ENCODE measurements at regions not wholly inside any gene's neighbourhood (a gene's known extent, or its start where the extent isn't known, plus 50 kb on each side); places are given as distances from the start of the nearest gene placed in this dataset.

GRCh38 chr17:74063439-74063838 lies 140.0 kb upstream of the RPL38 start:
- H3K4me3 ChIP-seq = no peak overlapping the region
- no peak for TF ChIP-seq CTCF (IDR thresholded peaks at IDR 0.05)
- no peak for TF ChIP-seq POLR2AphosphoS5 (IDR thresholded peaks at IDR 0.05)
- H3K9me3 ChIP-seq = no peaks in the 10 kb centered on the region
- intact Hi-C loops (cut with DNase I) = no loop called here
- no peak overlapping the region for H3K27ac ChIP-seq
- 50% methylated on average over 10 of the region's 10 CpGs for WGBS
- H3K4me1 ChIP-seq (replicated peaks) = no peaks in the 10 kb centered on the region
- H3K27me3 ChIP-seq (replicated peaks; ENCODE audit: insufficient read depth) = peaks cover 2% of the 10 kb centered on the region
- H3K36me3 ChIP-seq = no peaks in the 10 kb centered on the region
- no peak for DNase-seq (ENCODE audit: low spot score)

GRCh38 chr17:74070374-74070773 lies 133.1 kb upstream of the RPL38 start:
- H3K27me3 ChIP-seq (replicated peaks; ENCODE audit: insufficient read depth) = no peaks in the 10 kb centered on the region
- DNase-seq (ENCODE audit: low spot score) = no peak
- WGBS = 80% methylated on average over 3 of the region's 3 CpGs
- intact Hi-C loops (cut with DNase I) = no loop called here
- H3K36me3 ChIP-seq = no peaks in the 10 kb centered on the region
- no peak for TF ChIP-seq POLR2A (IDR thresholded peaks at IDR 0.05)
- no peak for TF ChIP-seq POLR2AphosphoS5 (IDR thresholded peaks at IDR 0.05)
- no peak for TF ChIP-seq CTCF (IDR thresholded peaks at IDR 0.05)
- H3K27ac ChIP-seq = no peak overlapping the region
- H3K4me3 ChIP-seq = no peak overlapping the region
- no peaks in the 10 kb centered on the region for H3K4me1 ChIP-seq (replicated peaks)
- H3K9me3 ChIP-seq = no peaks in the 10 kb centered on the region

- Histone ChIP-seq H3K36me3 (no peaks in the 10 kb centered on the region), H3K4me1 (replicated peaks) (no peaks in the 10 kb centered on the region), H3K27me3 (replicated peaks; ENCODE audit: insufficient read depth) (no peaks in the 10 kb centered on the region), H3K9me3 (no peaks in the 10 kb centered on the region), H3K27ac (no peak overlapping the region), H3K4me3 (no peak overlapping the region)
- intact Hi-C loops (cut with DNase I) = no loop called here
- no peak for DNase-seq (ENCODE audit: low spot score)
- no peak for TF ChIP-seq POLR2AphosphoS5 (IDR thresholded peaks at IDR 0.05)
- no peak for TF ChIP-seq POLR2A (IDR thresholded peaks at IDR 0.05)
- TF ChIP-seq CTCF (IDR thresholded peaks at IDR 0.05) = no peak
- 75% methylated on average over 12 of the region's 12 CpGs for WGBS
Measured at GRCh38 chr17:74070998-74071679, 132.3 kb upstream of the RPL38 start.

GRCh38 chr17:74072340-74072739 lies 131.1 kb upstream of the RPL38 start:
- WGBS = 90% methylated on average over 4 of the region's 4 CpGs
- H3K9me3 ChIP-seq = no peaks in the 10 kb centered on the region
- DNase-seq (ENCODE audit: low spot score) = no peak
- no peaks in the 10 kb centered on the region for H3K4me1 ChIP-seq (replicated peaks)
- H3K4me3 ChIP-seq = no peak overlapping the region
- no peak overlapping the region for H3K27ac ChIP-seq
- H3K27me3 ChIP-seq (replicated peaks; ENCODE audit: insufficient read depth) = no peaks in the 10 kb centered on the region
- intact Hi-C loops (cut with DNase I) = no loop called here
- no peaks in the 10 kb centered on the region for H3K36me3 ChIP-seq
- TF ChIP-seq POLR2AphosphoS5 (IDR thresholded peaks at IDR 0.05) (no peak), POLR2A (IDR thresholded peaks at IDR 0.05) (no peak), CTCF (IDR thresholded peaks at IDR 0.05) (no peak)

GRCh38 chr17:74076446-74076845 lies 127.0 kb upstream of the RPL38 start:
- no peaks in the 10 kb centered on the region for H3K9me3 ChIP-seq
- no peaks in the 10 kb centered on the region for H3K36me3 ChIP-seq
- TF ChIP-seq CTCF (IDR thresholded peaks at IDR 0.05) (no peak), POLR2A (IDR thresholded peaks at IDR 0.05) (no peak), POLR2AphosphoS5 (IDR thresholded peaks at IDR 0.05) (no peak)
- H3K4me3 ChIP-seq = no peak overlapping the region
- H3K27me3 ChIP-seq (replicated peaks; ENCODE audit: insufficient read depth) = no peaks in the 10 kb centered on the region
- no peaks in the 10 kb centered on the region for H3K4me1 ChIP-seq (replicated peaks)
- no peak for DNase-seq (ENCODE audit: low spot score)
- WGBS = 97% methylated on average over 1 of the region's 1 CpG
- intact Hi-C loops (cut with DNase I) = no loop called here
- no peak overlapping the region for H3K27ac ChIP-seq

Measured in prostate gland (tissue), 2 donors.